Liver (tissue), 8 donors: ENCODE measurements at regions not wholly inside any gene's neighbourhood (a gene's known extent, or its start where the extent isn't known, plus 50 kb on each side); places are given as distances from the start of the nearest gene placed in this dataset.

ENCODE experiments used
- DNase-seq: peaks from one replicate; pipeline ENCODE4 v3.0.0-alpha.2; 2017; ENCODE audit warnings: low spot score
- H3K27ac ChIP-seq, 2 donors: one replicate each; pipeline ENCODE4 v1.7.0; 2013; ENCODE audit warnings: inconsistent platforms in 2 of 2, low read length in 2 of 2, control low read depth in 1 of 2, low read depth in 1 of 2, mild to moderate bottlenecking in 1 of 2
- H3K27me3 ChIP-seq, 4 donors: one replicate each; pipeline versions ENCODE4 v1.6.1 to v1.7.0; 2013; ENCODE audit warnings: low read length in 3 of 4, inconsistent platforms in 1 of 4, mild to moderate bottlenecking in 1 of 4, moderate library complexity in 1 of 4; ENCODE audit not compliant: control insufficient read depth in 4 of 4, insufficient read depth in 4 of 4
- H3K36me3 ChIP-seq, 4 donors: one replicate each; pipeline versions ENCODE4 v1.6.1 to v1.7.0; 2013; ENCODE audit warnings: low read length in 3 of 4, mild to moderate bottlenecking in 3 of 4, low read depth in 1 of 4, moderate library complexity in 1 of 4; ENCODE audit not compliant: control insufficient read depth in 4 of 4, insufficient read depth in 3 of 4
- H3K4me1 ChIP-seq, 4 donors: one replicate each; pipeline versions ENCODE4 v1.6.1 to v1.7.0; 2013; ENCODE audit warnings: low read length in 3 of 4, mild to moderate bottlenecking in 3 of 4, moderate library complexity in 1 of 4; ENCODE audit not compliant: control insufficient read depth in 4 of 4, insufficient read depth in 4 of 4
- H3K4me3 ChIP-seq, 3 donors: one replicate each; pipeline versions ENCODE4 v1.6.1 to v1.7.0; 2013; ENCODE audit warnings: low read length in 3 of 3, control low read depth in 1 of 3, low read depth in 1 of 3, mild to moderate bottlenecking in 1 of 3
- H3K9ac ChIP-seq, 2 donors: one replicate each; pipeline ENCODE4 v1.7.0; 2013; ENCODE audit warnings: low read length in 2 of 2, mild to moderate bottlenecking in 2 of 2, moderate library complexity in 2 of 2, control low read depth in 1 of 2, low read depth in 1 of 2
- H3K9me3 ChIP-seq, 4 donors: one replicate each; pipeline versions ENCODE4 v1.6.1 to v1.7.0; 2013; ENCODE audit warnings: low read length in 3 of 4; ENCODE audit not compliant: control insufficient read depth in 4 of 4
- ATF3 ChIP-seq: IDR thresholded peaks from 2 replicates; pipeline ENCODE4 v1.6.1; 2016; ENCODE audit warnings: antibody characterized with exemption
- EGR1 ChIP-seq, 2 donors: IDR thresholded peaks; 2 replicates each; pipeline ENCODE4 v1.6.1; 2016 to 2018; ENCODE audit warnings: antibody characterized with exemption in 2 of 2, low read depth in 2 of 2
- FOXA1 ChIP-seq: IDR thresholded peaks from 2 replicates; pipeline ENCODE4 v1.6.1; 2016; ENCODE audit warnings: antibody characterized with exemption
- FOXA2 ChIP-seq: IDR thresholded peaks from 2 replicates; pipeline ENCODE4 v1.6.1; 2016; ENCODE audit warnings: antibody characterized with exemption
- GABPA ChIP-seq, 2 donors: IDR thresholded peaks in 1 of 2; conservative IDR thresholded peaks in 1 of 2; 2 replicates each; pipeline ENCODE4 v1.6.1; 2016; ENCODE audit warnings: antibody characterized with exemption in 2 of 2, mild to moderate bottlenecking in 1 of 2, moderate library complexity in 1 of 2
- HNF4A ChIP-seq, 2 donors: conservative IDR thresholded peaks; 2 replicates each; pipeline ENCODE4 v1.6.1; 2016; ENCODE audit warnings: antibody characterized with exemption in 2 of 2, mild to moderate bottlenecking in 2 of 2
- HNF4G ChIP-seq: IDR thresholded peaks from 2 replicates; pipeline ENCODE4 v1.6.1; 2016; ENCODE audit warnings: antibody characterized with exemption
- JUND ChIP-seq, 2 donors: IDR thresholded peaks; 2 replicates each; pipeline ENCODE4 v1.6.1; 2016; ENCODE audit warnings: antibody characterized with exemption in 2 of 2
- MAX ChIP-seq: IDR thresholded peaks from 2 replicates; pipeline ENCODE4 v1.6.1; 2016; ENCODE audit warnings: antibody characterized with exemption
- NR2F2 ChIP-seq: IDR thresholded peaks from 2 replicates; pipeline ENCODE4 v1.6.1; 2016; ENCODE audit warnings: antibody characterized with exemption
- RAD21 ChIP-seq, 2 donors: IDR thresholded peaks; 2 replicates each; pipeline ENCODE4 v1.6.1; 2016; ENCODE audit warnings: antibody characterized with exemption in 2 of 2, mild to moderate bottlenecking in 2 of 2
- RXRA ChIP-seq, 2 donors: IDR thresholded peaks; 2 replicates each; pipeline ENCODE4 v1.6.1; 2017 to 2018; ENCODE audit warnings: antibody characterized with exemption in 2 of 2, mild to moderate bottlenecking in 1 of 2
- SP1 ChIP-seq: IDR thresholded peaks from 2 replicates; pipeline ENCODE4 v1.6.1; 2018; ENCODE audit warnings: antibody characterized with exemption, mild to moderate bottlenecking
- TAF1 ChIP-seq: conservative IDR thresholded peaks from 2 replicates; pipeline ENCODE4 v1.6.1; 2016; ENCODE audit warnings: antibody characterized with exemption, mild to moderate bottlenecking
- YY1 ChIP-seq: IDR thresholded peaks from 2 replicates; pipeline ENCODE4 v1.6.1; 2016; ENCODE audit warnings: antibody characterized with exemption, mild to moderate bottlenecking
- WGBS: extraction: QIAGEN DNeasy Blood & Tissue Kit; methylation state at CpG from one replicate; pipeline ENCODE4 v1.1.7; 2013; 5-methylcytosine and 5-hydroxymethylcytosine counted together
- TF ChIP-seq, protein P1 (sequence below): IDR thresholded peaks from 2 replicates; pipeline ENCODE4 v1.6.1; 2016; ENCODE audit warnings: antibody characterized with exemption
- TF ChIP-seq, protein P2 (sequence below): fragments of 150-350 bp; IDR thresholded peaks from 2 replicates; pipeline ENCODE4 v1.5.1; 2017; ENCODE audit warnings: improper control_type of control experiment, low read depth, low read length; ENCODE audit not compliant: missing input control
- donor health status: healthy.
- donor health status: healthy.
- donor health status: healthy.
- donor health status: healthy.
- donor health status: healthy.

GRCh38 chr11:28976012-28976800 is 868.0 kb downstream of the METTL15 start:
- Histone ChIP-seq H3K27me3 (no peaks in the 10 kb centered on the region), H3K4me1 (no peaks in the 10 kb centered on the region), H3K9ac (no peak overlapping the region), H3K4me3 (no peak overlapping the region), H3K27ac (no peak overlapping the region), H3K9me3 (no peaks in the 10 kb centered on the region), H3K36me3 (no peaks in the 10 kb centered on the region)
- no peak for DNase-seq
- 73% methylated on average over 10 of the region's 10 CpGs for WGBS
- TF ChIP-seq, protein P1, sequence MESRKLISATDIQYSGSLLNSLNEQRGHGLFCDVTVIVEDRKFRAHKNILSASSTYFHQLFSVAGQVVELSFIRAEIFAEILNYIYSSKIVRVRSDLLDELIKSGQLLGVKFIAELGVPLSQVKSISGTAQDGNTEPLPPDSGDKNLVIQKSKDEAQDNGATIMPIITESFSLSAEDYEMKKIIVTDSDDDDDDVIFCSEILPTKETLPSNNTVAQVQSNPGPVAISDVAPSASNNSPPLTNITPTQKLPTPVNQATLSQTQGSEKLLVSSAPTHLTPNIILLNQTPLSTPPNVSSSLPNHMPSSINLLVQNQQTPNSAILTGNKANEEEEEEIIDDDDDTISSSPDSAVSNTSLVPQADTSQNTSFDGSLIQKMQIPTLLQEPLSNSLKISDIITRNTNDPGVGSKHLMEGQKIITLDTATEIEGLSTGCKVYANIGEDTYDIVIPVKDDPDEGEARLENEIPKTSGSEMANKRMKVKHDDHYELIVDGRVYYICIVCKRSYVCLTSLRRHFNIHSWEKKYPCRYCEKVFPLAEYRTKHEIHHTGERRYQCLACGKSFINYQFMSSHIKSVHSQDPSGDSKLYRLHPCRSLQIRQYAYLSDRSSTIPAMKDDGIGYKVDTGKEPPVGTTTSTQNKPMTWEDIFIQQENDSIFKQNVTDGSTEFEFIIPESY = no peak
- TF ChIP-seq NR2F2 = no peak
- TF ChIP-seq FOXA2 = no peak
- TF ChIP-seq EGR1 (IDR thresholded peaks at IDR 0.05; ENCODE audit: low read depth in 2 of 2) = no peak
- TF ChIP-seq RAD21 (IDR thresholded peaks at IDR 0.05) = no peak
- no peak for TF ChIP-seq SP1
- no peak for TF ChIP-seq HNF4A (conservative IDR thresholded peaks at IDR 0.05)

DNA sequence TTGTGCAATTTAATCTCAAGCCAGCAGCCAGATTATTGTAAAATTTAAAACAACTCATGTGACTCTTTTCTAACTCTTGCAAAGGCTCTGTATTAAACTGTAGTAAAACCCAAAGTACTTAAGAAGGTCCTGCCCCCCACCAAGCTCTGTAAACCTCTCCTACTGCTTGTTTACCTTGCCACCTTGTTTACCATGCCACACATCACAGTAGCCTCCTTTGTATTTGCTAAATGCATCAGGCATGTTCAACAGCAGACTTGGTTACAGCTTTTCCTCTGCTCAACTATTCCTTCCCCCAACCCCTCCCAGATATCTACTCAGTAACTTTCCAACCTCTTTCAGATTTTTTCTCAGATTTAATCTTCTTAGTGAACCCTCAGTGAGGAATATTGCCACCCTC is 861.6 kb downstream of the METTL15 start:
- TF ChIP-seq NR2F2 = no peak
- no peak for TF ChIP-seq FOXA1
- no peak for TF ChIP-seq MAX
- TF ChIP-seq GABPA (IDR thresholded peaks at IDR 0.05 in 1 of 2, conservative IDR thresholded peaks at IDR 0.05 in 1 of 2) = no peak
- TF ChIP-seq HNF4G = no peak
- TF ChIP-seq TAF1 = no peak
- TF ChIP-seq SP1 = no peak
- no peak for TF ChIP-seq JUND (IDR thresholded peaks at IDR 0.05)
- TF ChIP-seq EGR1 (IDR thresholded peaks at IDR 0.05; ENCODE audit: low read depth in 2 of 2) = no peak
- TF ChIP-seq, protein P2, sequence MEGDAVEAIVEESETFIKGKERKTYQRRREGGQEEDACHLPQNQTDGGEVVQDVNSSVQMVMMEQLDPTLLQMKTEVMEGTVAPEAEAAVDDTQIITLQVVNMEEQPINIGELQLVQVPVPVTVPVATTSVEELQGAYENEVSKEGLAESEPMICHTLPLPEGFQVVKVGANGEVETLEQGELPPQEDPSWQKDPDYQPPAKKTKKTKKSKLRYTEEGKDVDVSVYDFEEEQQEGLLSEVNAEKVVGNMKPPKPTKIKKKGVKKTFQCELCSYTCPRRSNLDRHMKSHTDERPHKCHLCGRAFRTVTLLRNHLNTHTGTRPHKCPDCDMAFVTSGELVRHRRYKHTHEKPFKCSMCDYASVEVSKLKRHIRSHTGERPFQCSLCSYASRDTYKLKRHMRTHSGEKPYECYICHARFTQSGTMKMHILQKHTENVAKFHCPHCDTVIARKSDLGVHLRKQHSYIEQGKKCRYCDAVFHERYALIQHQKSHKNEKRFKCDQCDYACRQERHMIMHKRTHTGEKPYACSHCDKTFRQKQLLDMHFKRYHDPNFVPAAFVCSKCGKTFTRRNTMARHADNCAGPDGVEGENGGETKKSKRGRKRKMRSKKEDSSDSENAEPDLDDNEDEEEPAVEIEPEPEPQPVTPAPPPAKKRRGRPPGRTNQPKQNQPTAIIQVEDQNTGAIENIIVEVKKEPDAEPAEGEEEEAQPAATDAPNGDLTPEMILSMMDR = no peak
- no peak overlapping the region for H3K27ac ChIP-seq
- H3K27me3 ChIP-seq = no peaks in the 10 kb centered on the region
- H3K9me3 ChIP-seq = no peaks in the 10 kb centered on the region
- no peaks in the 10 kb centered on the region for H3K4me1 ChIP-seq
- H3K36me3 ChIP-seq = no peaks in the 10 kb centered on the region
- no peak for DNase-seq
- H3K4me3 ChIP-seq = no peak overlapping the region
- no peak overlapping the region for H3K9ac ChIP-seq

- Histone ChIP-seq H3K4me3 (no peak overlapping the region), H3K4me1 (no peaks in the 10 kb centered on the region), H3K36me3 (no peaks in the 10 kb centered on the region), H3K9me3 (no peaks in the 10 kb centered on the region), H3K9ac (no peak overlapping the region), H3K27me3 (peaks cover 0 to 4% (median 0%) of the 10 kb centered on the region in 4 donors), H3K27ac (no peak overlapping the region)
- WGBS = 93% methylated on average over 1 of the region's 1 CpG
- DNase-seq = no peak
- TF ChIP-seq ATF3 = no peak
- no peak for TF ChIP-seq FOXA2
- no peak for TF ChIP-seq HNF4G
- no peak for TF ChIP-seq RAD21 (IDR thresholded peaks at IDR 0.05)
- TF ChIP-seq FOXA1 = no peak
- no peak for TF ChIP-seq SP1
- TF ChIP-seq GABPA (IDR thresholded peaks at IDR 0.05 in 1 of 2, conservative IDR thresholded peaks at IDR 0.05 in 1 of 2) = no peak
- no peak for TF ChIP-seq MAX
- no peak for TF ChIP-seq HNF4A (conservative IDR thresholded peaks at IDR 0.05)
- TF ChIP-seq EGR1 (IDR thresholded peaks at IDR 0.05; ENCODE audit: low read depth in 2 of 2) = no peak
- TF ChIP-seq NR2F2 = no peak
- no peak for TF ChIP-seq YY1
- TF ChIP-seq, protein P1 = no peak
- TF ChIP-seq JUND (IDR thresholded peaks at IDR 0.05) = no peak
- TF ChIP-seq, protein P2 = no peak
- no peak for TF ChIP-seq RXRA (IDR thresholded peaks at IDR 0.05)
Observed at GRCh38 chr11:28966951-28967350, 858.8 kb downstream of the METTL15 start.
